ENCODE measurements at regions not wholly inside any gene's neighbourhood (a gene's known extent, or its start where the extent isn't known, plus 50 kb on each side); places are given as distances from the start of the nearest gene placed in this dataset.

DNA sequence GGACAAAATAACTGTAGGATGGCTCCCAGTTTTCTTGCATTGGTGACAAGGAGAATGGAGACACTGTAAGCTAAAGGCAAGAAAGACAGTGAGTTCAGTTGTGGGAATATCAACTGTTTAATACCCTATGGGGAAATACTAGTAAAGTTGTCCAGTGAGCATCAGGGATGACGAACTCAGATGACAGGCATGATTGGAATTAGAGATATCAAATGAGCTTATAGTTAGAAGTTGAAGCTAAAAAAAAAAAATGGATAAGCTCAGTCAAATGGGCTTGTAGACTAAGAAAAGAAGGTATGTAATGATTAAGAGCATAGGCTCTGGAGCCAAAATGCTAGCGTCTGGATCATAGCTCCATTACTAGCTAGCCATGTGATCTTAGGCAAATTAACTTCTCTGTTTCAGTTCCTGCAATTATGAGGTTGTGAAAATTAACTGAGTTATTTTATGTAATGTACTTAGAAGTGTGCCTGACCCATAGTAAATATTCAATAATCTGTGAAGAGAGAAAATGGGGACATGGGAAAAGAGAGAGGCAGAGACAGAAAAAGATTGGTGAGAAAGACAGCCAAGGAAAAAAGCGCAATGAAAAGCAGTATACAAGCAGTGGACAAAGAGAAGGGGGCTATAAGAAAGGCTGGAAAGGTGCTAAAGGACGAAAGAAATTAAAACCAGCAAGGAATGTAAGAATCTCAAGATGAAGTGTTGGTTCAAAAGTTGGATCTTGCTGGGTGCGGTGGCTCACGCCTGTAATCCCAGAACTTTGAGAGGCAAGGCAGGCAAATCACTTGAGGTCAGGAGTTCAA is 95.7 kb upstream of the SLC39A10 start (continued):
- TF ChIP-seq ETV6 (conservative IDR thresholded peaks at IDR 0.05 in 1 of 2, IDR thresholded peaks at IDR 0.05 in 1 of 2; ENCODE audit: borderline replicate concordance in 1 of 2, low read depth in 1 of 2) (no peak), GABPA (IDR thresholded peaks at IDR 0.05; ENCODE audit: low read depth) (no peak), MEF2A (IDR thresholded peaks at IDR 0.05; ENCODE audit: insufficient read depth, low read depth, low read length) (no peak), RAD21 (IDR thresholded peaks at IDR 0.05; ENCODE audit: insufficient read depth, low read depth, low read length) (no peak), NFIC (IDR thresholded peaks at IDR 0.05; ENCODE audit: low read depth, low read length) (peak; percentile 33; the same call in 1 of the 2 replicates), ZZZ3 (IDR thresholded peaks at IDR 0.05; ENCODE audit: control insufficient read depth, insufficient read length, low read depth) (no peak), SMAD1 (IDR thresholded peaks at IDR 0.05; ENCODE audit: low read depth, partially characterized antibody) (peak; percentile 28), IKZF1 (conservative IDR thresholded peaks at IDR 0.05) (peak; percentile 63; the same call in 1 of the 2 replicates)
- TF ChIP-seq, protein P1, sequence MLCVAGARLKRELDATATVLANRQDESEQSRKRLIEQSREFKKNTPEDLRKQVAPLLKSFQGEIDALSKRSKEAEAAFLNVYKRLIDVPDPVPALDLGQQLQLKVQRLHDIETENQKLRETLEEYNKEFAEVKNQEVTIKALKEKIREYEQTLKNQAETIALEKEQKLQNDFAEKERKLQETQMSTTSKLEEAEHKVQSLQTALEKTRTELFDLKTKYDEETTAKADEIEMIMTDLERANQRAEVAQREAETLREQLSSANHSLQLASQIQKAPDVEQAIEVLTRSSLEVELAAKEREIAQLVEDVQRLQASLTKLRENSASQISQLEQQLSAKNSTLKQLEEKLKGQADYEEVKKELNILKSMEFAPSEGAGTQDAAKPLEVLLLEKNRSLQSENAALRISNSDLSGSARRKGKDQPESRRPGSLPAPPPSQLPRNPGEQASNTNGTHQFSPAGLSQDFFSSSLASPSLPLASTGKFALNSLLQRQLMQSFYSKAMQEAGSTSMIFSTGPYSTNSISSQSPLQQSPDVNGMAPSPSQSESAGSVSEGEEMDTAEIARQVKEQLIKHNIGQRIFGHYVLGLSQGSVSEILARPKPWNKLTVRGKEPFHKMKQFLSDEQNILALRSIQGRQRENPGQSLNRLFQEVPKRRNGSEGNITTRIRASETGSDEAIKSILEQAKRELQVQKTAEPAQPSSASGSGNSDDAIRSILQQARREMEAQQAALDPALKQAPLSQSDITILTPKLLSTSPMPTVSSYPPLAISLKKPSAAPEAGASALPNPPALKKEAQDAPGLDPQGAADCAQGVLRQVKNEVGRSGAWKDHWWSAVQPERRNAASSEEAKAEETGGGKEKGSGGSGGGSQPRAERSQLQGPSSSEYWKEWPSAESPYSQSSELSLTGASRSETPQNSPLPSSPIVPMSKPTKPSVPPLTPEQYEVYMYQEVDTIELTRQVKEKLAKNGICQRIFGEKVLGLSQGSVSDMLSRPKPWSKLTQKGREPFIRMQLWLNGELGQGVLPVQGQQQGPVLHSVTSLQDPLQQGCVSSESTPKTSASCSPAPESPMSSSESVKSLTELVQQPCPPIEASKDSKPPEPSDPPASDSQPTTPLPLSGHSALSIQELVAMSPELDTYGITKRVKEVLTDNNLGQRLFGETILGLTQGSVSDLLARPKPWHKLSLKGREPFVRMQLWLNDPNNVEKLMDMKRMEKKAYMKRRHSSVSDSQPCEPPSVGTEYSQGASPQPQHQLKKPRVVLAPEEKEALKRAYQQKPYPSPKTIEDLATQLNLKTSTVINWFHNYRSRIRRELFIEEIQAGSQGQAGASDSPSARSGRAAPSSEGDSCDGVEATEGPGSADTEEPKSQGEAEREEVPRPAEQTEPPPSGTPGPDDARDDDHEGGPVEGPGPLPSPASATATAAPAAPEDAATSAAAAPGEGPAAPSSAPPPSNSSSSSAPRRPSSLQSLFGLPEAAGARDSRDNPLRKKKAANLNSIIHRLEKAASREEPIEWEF (IDR thresholded peaks at IDR 0.05; ENCODE audit: insufficient replicate concordance, low read depth, low read length) = no peak
- TF ChIP-seq, protein P2, sequence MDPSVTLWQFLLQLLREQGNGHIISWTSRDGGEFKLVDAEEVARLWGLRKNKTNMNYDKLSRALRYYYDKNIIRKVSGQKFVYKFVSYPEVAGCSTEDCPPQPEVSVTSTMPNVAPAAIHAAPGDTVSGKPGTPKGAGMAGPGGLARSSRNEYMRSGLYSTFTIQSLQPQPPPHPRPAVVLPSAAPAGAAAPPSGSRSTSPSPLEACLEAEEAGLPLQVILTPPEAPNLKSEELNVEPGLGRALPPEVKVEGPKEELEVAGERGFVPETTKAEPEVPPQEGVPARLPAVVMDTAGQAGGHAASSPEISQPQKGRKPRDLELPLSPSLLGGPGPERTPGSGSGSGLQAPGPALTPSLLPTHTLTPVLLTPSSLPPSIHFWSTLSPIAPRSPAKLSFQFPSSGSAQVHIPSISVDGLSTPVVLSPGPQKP (IDR thresholded peaks at IDR 0.05; ENCODE audit: low read depth, low read length) = no peak
- TF ChIP-seq, protein P3, sequence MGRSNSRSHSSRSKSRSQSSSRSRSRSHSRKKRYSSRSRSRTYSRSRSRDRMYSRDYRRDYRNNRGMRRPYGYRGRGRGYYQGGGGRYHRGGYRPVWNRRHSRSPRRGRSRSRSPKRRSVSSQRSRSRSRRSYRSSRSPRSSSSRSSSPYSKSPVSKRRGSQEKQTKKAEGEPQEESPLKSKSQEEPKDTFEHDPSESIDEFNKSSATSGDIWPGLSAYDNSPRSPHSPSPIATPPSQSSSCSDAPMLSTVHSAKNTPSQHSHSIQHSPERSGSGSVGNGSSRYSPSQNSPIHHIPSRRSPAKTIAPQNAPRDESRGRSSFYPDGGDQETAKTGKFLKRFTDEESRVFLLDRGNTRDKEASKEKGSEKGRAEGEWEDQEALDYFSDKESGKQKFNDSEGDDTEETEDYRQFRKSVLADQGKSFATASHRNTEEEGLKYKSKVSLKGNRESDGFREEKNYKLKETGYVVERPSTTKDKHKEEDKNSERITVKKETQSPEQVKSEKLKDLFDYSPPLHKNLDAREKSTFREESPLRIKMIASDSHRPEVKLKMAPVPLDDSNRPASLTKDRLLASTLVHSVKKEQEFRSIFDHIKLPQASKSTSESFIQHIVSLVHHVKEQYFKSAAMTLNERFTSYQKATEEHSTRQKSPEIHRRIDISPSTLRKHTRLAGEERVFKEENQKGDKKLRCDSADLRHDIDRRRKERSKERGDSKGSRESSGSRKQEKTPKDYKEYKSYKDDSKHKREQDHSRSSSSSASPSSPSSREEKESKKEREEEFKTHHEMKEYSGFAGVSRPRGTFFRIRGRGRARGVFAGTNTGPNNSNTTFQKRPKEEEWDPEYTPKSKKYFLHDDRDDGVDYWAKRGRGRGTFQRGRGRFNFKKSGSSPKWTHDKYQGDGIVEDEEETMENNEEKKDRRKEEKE (IDR thresholded peaks at IDR 0.05) = no peak
- TF ChIP-seq, protein P4, sequence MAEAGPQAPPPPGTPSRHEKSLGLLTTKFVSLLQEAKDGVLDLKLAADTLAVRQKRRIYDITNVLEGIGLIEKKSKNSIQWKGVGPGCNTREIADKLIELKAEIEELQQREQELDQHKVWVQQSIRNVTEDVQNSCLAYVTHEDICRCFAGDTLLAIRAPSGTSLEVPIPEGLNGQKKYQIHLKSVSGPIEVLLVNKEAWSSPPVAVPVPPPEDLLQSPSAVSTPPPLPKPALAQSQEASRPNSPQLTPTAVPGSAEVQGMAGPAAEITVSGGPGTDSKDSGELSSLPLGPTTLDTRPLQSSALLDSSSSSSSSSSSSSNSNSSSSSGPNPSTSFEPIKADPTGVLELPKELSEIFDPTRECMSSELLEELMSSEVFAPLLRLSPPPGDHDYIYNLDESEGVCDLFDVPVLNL (IDR thresholded peaks at IDR 0.05; ENCODE audit: low read depth, low read length) = no peak
- TF ChIP-seq, protein P5, sequence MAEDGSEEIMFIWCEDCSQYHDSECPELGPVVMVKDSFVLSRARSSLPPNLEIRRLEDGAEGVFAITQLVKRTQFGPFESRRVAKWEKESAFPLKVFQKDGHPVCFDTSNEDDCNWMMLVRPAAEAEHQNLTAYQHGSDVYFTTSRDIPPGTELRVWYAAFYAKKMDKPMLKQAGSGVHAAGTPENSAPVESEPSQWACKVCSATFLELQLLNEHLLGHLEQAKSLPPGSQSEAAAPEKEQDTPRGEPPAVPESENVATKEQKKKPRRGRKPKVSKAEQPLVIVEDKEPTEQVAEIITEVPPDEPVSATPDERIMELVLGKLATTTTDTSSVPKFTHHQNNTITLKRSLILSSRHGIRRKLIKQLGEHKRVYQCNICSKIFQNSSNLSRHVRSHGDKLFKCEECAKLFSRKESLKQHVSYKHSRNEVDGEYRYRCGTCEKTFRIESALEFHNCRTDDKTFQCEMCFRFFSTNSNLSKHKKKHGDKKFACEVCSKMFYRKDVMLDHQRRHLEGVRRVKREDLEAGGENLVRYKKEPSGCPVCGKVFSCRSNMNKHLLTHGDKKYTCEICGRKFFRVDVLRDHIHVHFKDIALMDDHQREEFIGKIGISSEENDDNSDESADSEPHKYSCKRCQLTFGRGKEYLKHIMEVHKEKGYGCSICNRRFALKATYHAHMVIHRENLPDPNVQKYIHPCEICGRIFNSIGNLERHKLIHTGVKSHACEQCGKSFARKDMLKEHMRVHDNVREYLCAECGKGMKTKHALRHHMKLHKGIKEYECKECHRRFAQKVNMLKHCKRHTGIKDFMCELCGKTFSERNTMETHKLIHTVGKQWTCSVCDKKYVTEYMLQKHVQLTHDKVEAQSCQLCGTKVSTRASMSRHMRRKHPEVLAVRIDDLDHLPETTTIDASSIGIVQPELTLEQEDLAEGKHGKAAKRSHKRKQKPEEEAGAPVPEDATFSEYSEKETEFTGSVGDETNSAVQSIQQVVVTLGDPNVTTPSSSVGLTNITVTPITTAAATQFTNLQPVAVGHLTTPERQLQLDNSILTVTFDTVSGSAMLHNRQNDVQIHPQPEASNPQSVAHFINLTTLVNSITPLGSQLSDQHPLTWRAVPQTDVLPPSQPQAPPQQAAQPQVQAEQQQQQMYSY (CRISPR knock-in tag; IDR thresholded peaks at IDR 0.05) = no peak

All from GM12878 (cell line).